ENCODE measurements at regions not wholly inside any gene's neighbourhood (a gene's known extent, or its start where the extent isn't known, plus 50 kb on each side); places are given as distances from the start of the nearest gene placed in this dataset.

GRCh38 chr10:133021116-133021962, 66.4 kb upstream of the ADGRA1 start:
- Histone ChIP-seq H3K4me1 (no peaks in the 10 kb centered on the region), H3K27ac (no peak overlapping the region), H3K9me3 (no peaks in the 10 kb centered on the region), H3K27me3 (no peaks in the 10 kb centered on the region), H3K4me3 (no peak overlapping the region), H3K36me3 (no peaks in the 10 kb centered on the region)
- TF ChIP-seq POLR2A (IDR thresholded peaks at IDR 0.05) (no peak), POLR2AphosphoS5 (IDR thresholded peaks at IDR 0.05; ENCODE audit: insufficient read depth in 1 of 2, low read depth in 1 of 2) (no peak)
- TF ChIP-seq, protein P1, sequence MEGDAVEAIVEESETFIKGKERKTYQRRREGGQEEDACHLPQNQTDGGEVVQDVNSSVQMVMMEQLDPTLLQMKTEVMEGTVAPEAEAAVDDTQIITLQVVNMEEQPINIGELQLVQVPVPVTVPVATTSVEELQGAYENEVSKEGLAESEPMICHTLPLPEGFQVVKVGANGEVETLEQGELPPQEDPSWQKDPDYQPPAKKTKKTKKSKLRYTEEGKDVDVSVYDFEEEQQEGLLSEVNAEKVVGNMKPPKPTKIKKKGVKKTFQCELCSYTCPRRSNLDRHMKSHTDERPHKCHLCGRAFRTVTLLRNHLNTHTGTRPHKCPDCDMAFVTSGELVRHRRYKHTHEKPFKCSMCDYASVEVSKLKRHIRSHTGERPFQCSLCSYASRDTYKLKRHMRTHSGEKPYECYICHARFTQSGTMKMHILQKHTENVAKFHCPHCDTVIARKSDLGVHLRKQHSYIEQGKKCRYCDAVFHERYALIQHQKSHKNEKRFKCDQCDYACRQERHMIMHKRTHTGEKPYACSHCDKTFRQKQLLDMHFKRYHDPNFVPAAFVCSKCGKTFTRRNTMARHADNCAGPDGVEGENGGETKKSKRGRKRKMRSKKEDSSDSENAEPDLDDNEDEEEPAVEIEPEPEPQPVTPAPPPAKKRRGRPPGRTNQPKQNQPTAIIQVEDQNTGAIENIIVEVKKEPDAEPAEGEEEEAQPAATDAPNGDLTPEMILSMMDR (IDR thresholded peaks at IDR 0.05), result no peak
- intact Hi-C loops (cut with DNase I), result no loop called here
- no peak for DNase-seq (ENCODE audit: extremely low spot score in 2 of 2)

DNA sequence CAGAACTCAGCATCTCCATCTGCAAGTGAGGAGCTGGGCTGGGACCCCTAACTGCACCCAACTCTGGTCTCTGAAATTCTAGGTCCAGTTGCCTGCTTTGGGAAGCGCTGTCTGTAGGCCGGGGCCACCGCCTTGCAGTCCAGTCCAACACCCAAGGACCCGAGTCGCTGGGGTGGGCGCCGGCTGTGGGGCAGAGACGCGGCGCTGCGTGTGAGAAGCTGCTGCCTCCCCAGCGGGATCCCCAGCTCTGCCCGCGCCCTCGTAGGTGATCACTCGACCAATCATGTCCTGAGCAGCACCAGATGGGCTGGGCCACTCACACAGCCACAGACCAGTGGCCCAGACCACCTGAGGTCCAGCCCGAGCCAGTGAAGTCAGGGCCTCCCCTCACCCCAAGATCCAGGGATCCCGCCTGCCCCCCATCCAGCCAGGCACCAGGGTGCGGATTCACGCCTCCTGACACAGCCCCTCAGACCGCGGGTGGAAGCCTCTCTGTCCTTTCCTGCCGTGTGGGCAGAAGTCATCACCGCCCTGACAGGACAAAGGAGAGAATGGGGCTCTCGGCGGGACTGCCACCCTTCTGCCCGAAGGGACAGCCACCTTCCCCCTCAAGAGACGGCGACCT, 67.4 kb upstream of the ADGRA1 start:
- DNase-seq (ENCODE audit: extremely low spot score in 2 of 2), result no peak
- Histone ChIP-seq H3K27ac (no peak overlapping the region), H3K4me3 (no peak overlapping the region), H3K4me1 (no peaks in the 10 kb centered on the region), H3K9me3 (no peaks in the 10 kb centered on the region), H3K27me3 (no peaks in the 10 kb centered on the region), H3K36me3 (no peaks in the 10 kb centered on the region)
- no peak for TF ChIP-seq POLR2A (IDR thresholded peaks at IDR 0.05)
- no peak for TF ChIP-seq POLR2AphosphoS5 (IDR thresholded peaks at IDR 0.05; ENCODE audit: insufficient read depth in 1 of 2, low read depth in 1 of 2)
- TF ChIP-seq, protein P1 (IDR thresholded peaks at IDR 0.05), result no peak
- intact Hi-C loops (cut with DNase I), result no loop called here

DNA sequence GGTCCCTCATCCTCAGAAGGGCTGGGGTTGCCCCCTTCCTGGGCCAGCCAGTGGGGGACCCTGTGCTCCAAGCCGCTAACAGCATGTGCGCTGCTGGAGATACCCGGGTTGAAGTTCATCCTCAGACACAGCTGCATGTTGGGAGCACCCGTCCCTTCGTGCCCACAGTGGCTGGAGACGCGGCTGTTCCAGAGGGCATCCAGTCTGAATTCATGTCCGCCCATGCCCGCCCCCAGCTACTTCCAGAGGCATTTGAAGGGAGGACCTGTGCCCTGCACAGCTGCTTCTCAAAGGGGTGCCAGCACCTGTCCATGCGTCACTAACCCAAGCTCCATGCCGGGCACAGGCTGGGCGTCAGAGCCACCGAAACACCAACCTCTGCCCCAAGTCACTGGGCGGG, 68.1 kb upstream of the ADGRA1 start:
- H3K4me3 ChIP-seq, result no peak overlapping the region
- TF ChIP-seq, protein P1 (IDR thresholded peaks at IDR 0.05), result no peak
- no peak for TF ChIP-seq POLR2A (IDR thresholded peaks at IDR 0.05)
- no peak for TF ChIP-seq POLR2AphosphoS5 (IDR thresholded peaks at IDR 0.05; ENCODE audit: insufficient read depth in 1 of 2, low read depth in 1 of 2)
- no peaks in the 10 kb centered on the region for H3K4me1 ChIP-seq
- no peak overlapping the region for H3K27ac ChIP-seq
- DNase-seq (ENCODE audit: extremely low spot score in 2 of 2), result no peak
- no peaks in the 10 kb centered on the region for H3K27me3 ChIP-seq
- intact Hi-C loops (cut with DNase I), result no loop called here
- no peaks in the 10 kb centered on the region for H3K9me3 ChIP-seq
- H3K36me3 ChIP-seq, result no peaks in the 10 kb centered on the region

DNA sequence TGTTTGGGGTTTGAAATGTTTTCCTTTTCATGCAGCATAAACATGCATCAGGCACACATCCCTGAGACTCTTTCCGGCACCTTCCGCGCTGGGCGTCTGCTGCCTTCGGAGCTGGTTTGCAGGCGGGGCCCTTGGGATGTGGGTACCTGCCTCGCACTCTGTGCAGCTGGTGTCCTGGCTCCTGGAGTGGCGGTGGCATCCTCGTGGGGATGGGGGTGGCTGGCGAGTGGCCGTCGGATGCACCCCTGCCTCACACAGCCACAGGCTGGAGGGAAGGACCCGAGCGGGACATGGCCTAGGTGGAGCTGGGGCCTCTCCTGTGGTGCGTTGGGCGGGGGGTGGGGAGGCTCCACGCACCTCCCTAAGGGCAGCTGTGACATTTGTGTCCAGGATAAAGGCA, 68.5 kb upstream of the ADGRA1 start:
- TF ChIP-seq POLR2A (IDR thresholded peaks at IDR 0.05) (no peak), POLR2AphosphoS5 (IDR thresholded peaks at IDR 0.05; ENCODE audit: insufficient read depth in 1 of 2, low read depth in 1 of 2) (no peak)
- TF ChIP-seq, protein P1 (IDR thresholded peaks at IDR 0.05), result no peak
- no peak overlapping the region for H3K27ac ChIP-seq
- DNase-seq (ENCODE audit: extremely low spot score in 2 of 2), result no peak
- intact Hi-C loops (cut with DNase I), result no loop called here
- H3K9me3 ChIP-seq, result no peaks in the 10 kb centered on the region
- no peaks in the 10 kb centered on the region for H3K36me3 ChIP-seq
- no peaks in the 10 kb centered on the region for H3K27me3 ChIP-seq
- H3K4me3 ChIP-seq, result no peak overlapping the region
- no peaks in the 10 kb centered on the region for H3K4me1 ChIP-seq

DNA sequence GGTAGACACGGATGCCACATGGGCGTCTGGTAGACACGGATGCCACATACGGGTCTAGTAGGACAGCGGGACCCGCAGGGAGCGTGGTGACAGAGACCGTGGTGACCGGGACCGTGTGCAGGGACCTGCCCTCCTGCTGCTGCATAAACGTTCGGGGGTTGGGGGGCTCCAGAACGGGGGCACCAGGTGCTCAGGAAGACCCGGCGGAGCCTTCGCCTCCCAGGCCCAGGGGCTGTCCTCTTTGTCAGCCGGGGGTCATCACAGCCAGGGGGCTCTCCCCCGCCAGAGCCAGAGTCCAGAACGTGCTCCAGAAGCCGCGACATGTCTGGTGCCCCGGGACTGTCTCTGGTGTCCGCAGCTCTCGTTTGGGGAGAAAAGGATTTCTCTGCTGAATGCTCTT, 69.2 kb upstream of the ADGRA1 start:
- Histone ChIP-seq H3K27me3 (no peaks in the 10 kb centered on the region), H3K9me3 (no peaks in the 10 kb centered on the region), H3K4me1 (no peaks in the 10 kb centered on the region), H3K4me3 (no peak overlapping the region), H3K36me3 (no peaks in the 10 kb centered on the region), H3K27ac (no peak overlapping the region)
- intact Hi-C loops (cut with DNase I), result no loop called here
- TF ChIP-seq POLR2AphosphoS5 (IDR thresholded peaks at IDR 0.05; ENCODE audit: insufficient read depth in 1 of 2, low read depth in 1 of 2) (no peak), POLR2A (IDR thresholded peaks at IDR 0.05) (no peak)
- TF ChIP-seq, protein P1 (IDR thresholded peaks at IDR 0.05), result no peak
- DNase-seq (ENCODE audit: extremely low spot score in 2 of 2), result no peak
